HepG2 (cell line): ENCODE measurements at regions not wholly inside any gene's neighbourhood (a gene's known extent, or its start where the extent isn't known, plus 50 kb on each side); places are given as distances from the start of the nearest gene placed in this dataset.
A peak's percentile ranks its signal among the peaks of the same experiment; 100 is the strongest.

Experiments
- ATAC-seq: fragments of 200-7000 bp; cut with Tn5 transposase; 3 replicates; pipeline ENCODE4 v1.9.1; 2020; ENCODE audit warnings: mild to moderate bottlenecking, moderate library complexity
- BruUV-seq: library from RNA; stranded (reverse); fragments of 400-500 nt; replicated peaks from 2 replicates; lab custom pipeline; 2021; lab: Mats Ljungman, UMichigan
- CTCF ChIA-PET: fragments of 300-600 bp; formaldehyde crosslinking; extraction: SDS; loops from one replicate; lab custom pipeline; 2021; ENCODE audit warnings: low total read pairs, inconsistent platforms, low intra/inter-chr PET ratio; lab: Yijun Ruan, JAX
- POLR2A ChIA-PET: fragments of 350-600 bp; sonication (Branson Sonifier 250); formaldehyde crosslinking; loops from one replicate; lab custom pipeline; 2020; ENCODE audit warnings: antibody characterized with exemption, inconsistent platforms; lab: Yijun Ruan, JAX
- DNase-seq: peaks from one replicate; pipeline ENCODE4 v3.0.0-alpha.2; 2015; ENCODE audit warnings: low spot score
- FAIRE-seq: peaks from 3 replicates; lab custom pipeline; 2011; peaks lifted over from hg19 to GRCh38; lab: Jason Lieb, UNC
- H2AFZ ChIP-seq: one replicate; pipeline ENCODE4 v1.6.1; 2011; ENCODE audit warnings: low read length, inconsistent platforms
- H3K27ac ChIP-seq: fragments of 300-600 bp; 3 replicates; pipeline ENCODE4 v1.8.0; 2011; ENCODE audit warnings: mixed run types, mild to moderate bottlenecking, mixed read lengths, low read length, inconsistent platforms; ENCODE audit not compliant: insufficient read depth; ENCODE audit errors: extremely low read length
- H3K27me3 ChIP-seq, 2 experiments: fragments of 200-600 bp in 1 of 2; 2 replicates in 1 of 2; 3 replicates in 1 of 2; pipeline versions ENCODE4 v1.6.0 to v1.8.0; 2011; ENCODE audit warnings: low read length in 2 of 2, mild to moderate bottlenecking in 2 of 2, moderate library complexity in 2 of 2, inconsistent platforms in 1 of 2; ENCODE audit not compliant: insufficient read depth in 2 of 2, control insufficient read depth in 1 of 2
- H3K36me3 ChIP-seq, 2 experiments: fragments of 200-600 bp in 1 of 2; replicated peaks in 1 of 2; 2 replicates in 1 of 2; 3 replicates in 1 of 2; pipeline versions ENCODE4 v1.5.1 to v1.8.0; 2011; ENCODE audit warnings: low read length in 2 of 2, inconsistent platforms in 1 of 2; ENCODE audit not compliant: insufficient read depth in 2 of 2, control insufficient read depth in 1 of 2
- H3K4me1 ChIP-seq: 2 replicates; pipeline ENCODE4 v1.5.1; 2012; ENCODE audit warnings: low read length, inconsistent platforms; ENCODE audit not compliant: insufficient read depth
- H3K4me2 ChIP-seq: 2 replicates; pipeline ENCODE4 v1.6.0; 2011; ENCODE audit warnings: low read depth, low read length, inconsistent platforms
- H3K4me3 ChIP-seq, 3 experiments: fragments of 200-600 bp in 1 of 3; sonication (generic), shearing (Covaris generic) in 1 of 3; replicated peaks in 1 of 3; 2 replicates each; pipeline ENCODE4 v1.5.1; 2011 to 2016; ENCODE audit warnings: low read length in 3 of 3, inconsistent platforms in 2 of 3, low read depth in 2 of 3, mild to moderate bottlenecking in 2 of 3, control low read depth in 1 of 3, mixed read lengths in 1 of 3; ENCODE audit not compliant: insufficient read depth in 1 of 3
- H3K79me2 ChIP-seq: one replicate; pipeline ENCODE4 v1.6.1; 2011; ENCODE audit warnings: low read length, inconsistent platforms; ENCODE audit not compliant: insufficient read depth
- H3K9ac ChIP-seq: 2 replicates; pipeline ENCODE4 v1.6.0; 2011; ENCODE audit warnings: mild to moderate bottlenecking, low read depth, low read length, inconsistent platforms; ENCODE audit not compliant: insufficient read depth
- H3K9me3 ChIP-seq: 2 replicates; pipeline ENCODE4 v1.5.1; 2012; ENCODE audit warnings: mild to moderate bottlenecking, low read length
- H4K20me1 ChIP-seq: 2 replicates; pipeline ENCODE4 v1.6.0; 2011; ENCODE audit warnings: inconsistent platforms, mild to moderate bottlenecking, low read length, moderate library complexity; ENCODE audit not compliant: insufficient read depth
- DMAP1 ChIP-seq: IDR thresholded peaks from 2 replicates; pipeline ENCODE4 v1.6.1; 2016
- STAG1 ChIP-seq: sonication (generic); formaldehyde crosslinking; IDR thresholded peaks from 2 replicates; pipeline ENCODE4 v1.4.0; 2020; ENCODE audit warnings: missing genetic modification reagents
- WGBS: methylation state at CpG from one replicate; pipeline ENCODE4 v1.1.6; 2017; ENCODE audit warnings: low lambda C conversion rate; 5-methylcytosine and 5-hydroxymethylcytosine counted together
- in situ Hi-C: cut with HindIII; loops from 2 replicates; pipeline ENCODE4 v1.10.0; 2017; ENCODE audit warnings: low pct_unique_long_range_greater_than_20kb; ENCODE audit not compliant: extremely low pct_ligation_motif_present
- intact Hi-C: fragments of 100-400 bp; cut with micrococcal nuclease; formaldehyde crosslinking; loops from one replicate; pipeline ENCODE4 v1.10.0; 2022; ENCODE audit not compliant: unreplicated experiment
- TF ChIP-seq, protein P1 (sequence below): sonication (generic); formaldehyde crosslinking; IDR thresholded peaks from 2 replicates; pipeline ENCODE4 v1.4.0; 2020; ENCODE audit warnings: missing genetic modification reagents
- TF ChIP-seq, protein P2 (sequence below): sonication (generic); formaldehyde crosslinking; IDR thresholded peaks from 2 replicates; pipeline ENCODE4 v1.5.0; 2020; ENCODE audit warnings: mild to moderate bottlenecking, missing genetic modification reagents, moderate library complexity

DNA sequence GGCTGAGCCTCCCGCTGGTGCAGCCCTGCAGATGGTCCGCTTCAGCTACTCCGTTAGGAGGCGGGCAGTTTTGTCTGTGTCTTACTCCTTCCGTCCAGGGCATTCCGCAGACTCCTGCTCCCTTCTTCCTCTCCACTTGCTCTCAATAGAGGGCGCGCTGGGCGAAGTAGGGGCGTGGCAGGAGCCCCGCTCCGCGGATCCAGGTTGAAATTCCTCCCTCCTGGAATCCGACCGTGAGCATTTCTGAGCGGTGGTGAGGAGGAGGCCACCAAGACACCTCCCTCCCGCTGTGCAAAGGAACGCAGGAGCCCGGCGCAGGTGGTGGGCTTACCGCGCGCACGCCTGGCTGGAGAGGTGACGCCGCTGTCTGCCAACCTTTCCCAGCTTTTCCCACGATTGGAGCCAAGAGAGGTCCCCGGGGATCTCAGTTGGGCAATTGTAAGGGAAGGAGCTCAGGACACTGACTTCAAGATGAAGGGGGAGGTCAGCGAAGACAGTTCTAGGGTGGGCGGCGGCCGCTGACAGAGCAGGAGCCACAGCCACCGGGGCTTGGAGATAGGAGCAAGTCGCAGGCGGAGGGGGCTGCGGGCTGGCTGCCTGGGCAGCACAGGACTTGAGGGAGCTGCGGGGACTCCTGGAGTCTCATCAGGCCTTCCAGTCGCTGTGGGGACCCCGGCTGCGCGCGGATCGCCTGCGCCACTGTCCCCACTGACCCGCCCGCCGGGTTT lies 1011.3 kb downstream of the XPNPEP1 start:
- no peaks in the 10 kb centered on the region for H3K4me1 ChIP-seq
- ChIA-PET CTCF (no interaction called here), POLR2A (no interaction called here)
- H3K79me2 ChIP-seq: no peaks in the 10 kb centered on the region
- H3K27me3 ChIP-seq: no peaks in the 10 kb centered on the region
- peak; percentile 95 for ATAC-seq
- no peaks in the 10 kb centered on the region for H3K36me3 ChIP-seq
- WGBS: 15% methylated on average over 18 of the region's 47 CpGs
- no peak overlapping the region for H3K9ac ChIP-seq
- no TSS peak for BruUV-seq
- in situ Hi-C loops: no loop called here
- no peaks in the 10 kb centered on the region for H4K20me1 ChIP-seq
- TF ChIP-seq, protein P1, sequence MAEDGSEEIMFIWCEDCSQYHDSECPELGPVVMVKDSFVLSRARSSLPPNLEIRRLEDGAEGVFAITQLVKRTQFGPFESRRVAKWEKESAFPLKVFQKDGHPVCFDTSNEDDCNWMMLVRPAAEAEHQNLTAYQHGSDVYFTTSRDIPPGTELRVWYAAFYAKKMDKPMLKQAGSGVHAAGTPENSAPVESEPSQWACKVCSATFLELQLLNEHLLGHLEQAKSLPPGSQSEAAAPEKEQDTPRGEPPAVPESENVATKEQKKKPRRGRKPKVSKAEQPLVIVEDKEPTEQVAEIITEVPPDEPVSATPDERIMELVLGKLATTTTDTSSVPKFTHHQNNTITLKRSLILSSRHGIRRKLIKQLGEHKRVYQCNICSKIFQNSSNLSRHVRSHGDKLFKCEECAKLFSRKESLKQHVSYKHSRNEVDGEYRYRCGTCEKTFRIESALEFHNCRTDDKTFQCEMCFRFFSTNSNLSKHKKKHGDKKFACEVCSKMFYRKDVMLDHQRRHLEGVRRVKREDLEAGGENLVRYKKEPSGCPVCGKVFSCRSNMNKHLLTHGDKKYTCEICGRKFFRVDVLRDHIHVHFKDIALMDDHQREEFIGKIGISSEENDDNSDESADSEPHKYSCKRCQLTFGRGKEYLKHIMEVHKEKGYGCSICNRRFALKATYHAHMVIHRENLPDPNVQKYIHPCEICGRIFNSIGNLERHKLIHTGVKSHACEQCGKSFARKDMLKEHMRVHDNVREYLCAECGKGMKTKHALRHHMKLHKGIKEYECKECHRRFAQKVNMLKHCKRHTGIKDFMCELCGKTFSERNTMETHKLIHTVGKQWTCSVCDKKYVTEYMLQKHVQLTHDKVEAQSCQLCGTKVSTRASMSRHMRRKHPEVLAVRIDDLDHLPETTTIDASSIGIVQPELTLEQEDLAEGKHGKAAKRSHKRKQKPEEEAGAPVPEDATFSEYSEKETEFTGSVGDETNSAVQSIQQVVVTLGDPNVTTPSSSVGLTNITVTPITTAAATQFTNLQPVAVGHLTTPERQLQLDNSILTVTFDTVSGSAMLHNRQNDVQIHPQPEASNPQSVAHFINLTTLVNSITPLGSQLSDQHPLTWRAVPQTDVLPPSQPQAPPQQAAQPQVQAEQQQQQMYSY (CRISPR knock-in tag): peak; percentile 70
- TF ChIP-seq DMAP1 (CRISPR knock-in tag) (no peak), STAG1 (peak; percentile 14; the same call in 1 of the 2 replicates)
- TF ChIP-seq, protein P2, sequence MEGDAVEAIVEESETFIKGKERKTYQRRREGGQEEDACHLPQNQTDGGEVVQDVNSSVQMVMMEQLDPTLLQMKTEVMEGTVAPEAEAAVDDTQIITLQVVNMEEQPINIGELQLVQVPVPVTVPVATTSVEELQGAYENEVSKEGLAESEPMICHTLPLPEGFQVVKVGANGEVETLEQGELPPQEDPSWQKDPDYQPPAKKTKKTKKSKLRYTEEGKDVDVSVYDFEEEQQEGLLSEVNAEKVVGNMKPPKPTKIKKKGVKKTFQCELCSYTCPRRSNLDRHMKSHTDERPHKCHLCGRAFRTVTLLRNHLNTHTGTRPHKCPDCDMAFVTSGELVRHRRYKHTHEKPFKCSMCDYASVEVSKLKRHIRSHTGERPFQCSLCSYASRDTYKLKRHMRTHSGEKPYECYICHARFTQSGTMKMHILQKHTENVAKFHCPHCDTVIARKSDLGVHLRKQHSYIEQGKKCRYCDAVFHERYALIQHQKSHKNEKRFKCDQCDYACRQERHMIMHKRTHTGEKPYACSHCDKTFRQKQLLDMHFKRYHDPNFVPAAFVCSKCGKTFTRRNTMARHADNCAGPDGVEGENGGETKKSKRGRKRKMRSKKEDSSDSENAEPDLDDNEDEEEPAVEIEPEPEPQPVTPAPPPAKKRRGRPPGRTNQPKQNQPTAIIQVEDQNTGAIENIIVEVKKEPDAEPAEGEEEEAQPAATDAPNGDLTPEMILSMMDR (CRISPR knock-in tag): peak; percentile 57
- peak overlapping the region; percentile 53 for H3K4me2 ChIP-seq
- H3K9me3 ChIP-seq: no peaks in the 10 kb centered on the region
- peak; percentile 3 for DNase-seq
- intact Hi-C loops: no loop called here
- no peak for FAIRE-seq
- no peak overlapping the region for H2AFZ ChIP-seq
- H3K4me3 ChIP-seq: peak overlapping the region in 1 of 3 experiments; percentile 40; a peak in 1 of 6 replicates
- no peak overlapping the region for H3K27ac ChIP-seq
